RWPE1 (cell line): ENCODE measurements at regions not wholly inside any gene's neighbourhood (a gene's known extent, or its start where the extent isn't known, plus 50 kb on each side); places are given as distances from the start of the nearest gene placed in this dataset.

ENCODE experiments used
- CTCF ChIA-PET: fragments of 350-600 bp; sonication (Branson Sonifier 250); formaldehyde crosslinking; extraction: SDS; loops from one replicate; lab custom pipeline; 2021; lab: Yijun Ruan, JAX
- POLR2A ChIA-PET: fragments of 400-600 bp; formaldehyde crosslinking; extraction: SDS; loops from one replicate; lab custom pipeline; 2020; ENCODE audit warnings: antibody characterized with exemption; ENCODE audit not compliant: low non-redundant PET; lab: Yijun Ruan, JAX
- DNase-seq: peaks from one replicate; pipeline ENCODE4 v3.0.0; 2012; ENCODE audit warnings: low spot score
- H3K27ac ChIP-seq: fragments of 450-650 bp; 2 replicates; pipeline ENCODE4 v1.5.1; 2017
- CTCF ChIP-seq: fragments of 450-650 bp; conservative IDR thresholded peaks from 2 replicates; pipeline ENCODE4 v1.5.1; 2017; ENCODE audit warnings: low read depth, mild to moderate bottlenecking

- H3K27ac ChIP-seq, result no peak overlapping the region
- TF ChIP-seq CTCF, result no peak
- POLR2A ChIA-PET, result no interaction called here
- CTCF ChIA-PET, result no interaction called here
- no peak for DNase-seq
These were observed 1053.1 kb downstream of the STIM2 start for GRCh38 chr4:27913738-27914137.

GRCh38 chr4:27915822-27916221, 1055.2 kb downstream of the STIM2 start:
- no peak for TF ChIP-seq CTCF
- H3K27ac ChIP-seq, result no peak overlapping the region
- DNase-seq, result no peak
- POLR2A ChIA-PET, result no interaction called here
- CTCF ChIA-PET, result no interaction called here

- H3K27ac ChIP-seq, result no peak overlapping the region
- no peak for TF ChIP-seq CTCF
- DNase-seq, result no peak
- ChIA-PET CTCF (no interaction called here), POLR2A (no interaction called here)
These were observed 1056.0 kb downstream of the STIM2 start for GRCh38 chr4:27916452-27917184.

- no peak overlapping the region for H3K27ac ChIP-seq
- CTCF ChIA-PET, result interaction anchor here (0.6 kb wide), 1 partner anchor 249 kb away, joined by 4 read pairs; no protein-coding TSS in a partner anchor
- POLR2A ChIA-PET, result no interaction called here
- no peak for TF ChIP-seq CTCF
- DNase-seq, result no peak
These were observed 1056.7 kb downstream of the STIM2 start for GRCh38 chr4:27917381-27917780.

- H3K27ac ChIP-seq, result no peak overlapping the region
- ChIA-PET POLR2A (no interaction called here), CTCF (interaction anchor here (0.7 kb wide), 1 partner anchor 216 kb away, joined by 3 read pairs; no protein-coding TSS in a partner anchor)
- no peak for TF ChIP-seq CTCF
- no peak for DNase-seq
These were observed 1060.6 kb downstream of the STIM2 start for GRCh38 chr4:27921231-27921630.

GRCh38 chr4:27928761-27929540, 1068.3 kb downstream of the STIM2 start:
- DNase-seq, result no peak
- no peak for TF ChIP-seq CTCF
- H3K27ac ChIP-seq, result no peak overlapping the region
- ChIA-PET CTCF (no interaction called here), POLR2A (no interaction called here)
